Heart right ventricle (tissue), 16 donors: ENCODE measurements at regions not wholly inside any gene's neighbourhood (a gene's known extent, or its start where the extent isn't known, plus 50 kb on each side); places are given as distances from the start of the nearest gene placed in this dataset.

Experiments
- ATAC-seq, 8 donors: fragments of 200-7000 bp; cut with Tn5 transposase; one replicate each; pipeline ENCODE4 v1.9.1; 2020; ENCODE audit warnings: mild to moderate bottlenecking in 8 of 8, moderate library complexity in 8 of 8, moderate number of reproducible peaks in 1 of 8
- DNase-seq, 2 donors: peaks; one replicate each; pipeline ENCODE4 v3.0.0-alpha.2; 2020
- H3K27ac ChIP-seq, 10 donors: fragments of 200-600 bp; sonication (generic) in 2 of 10; one replicate each; pipeline versions ENCODE4 v1.5.0 to v1.8.0; 2020 to 2022; ENCODE audit warnings: mild to moderate bottlenecking in 3 of 10
- H3K27me3 ChIP-seq, 7 donors: fragments of 200-600 bp; one replicate each; pipeline ENCODE4 v1.8.0; 2021 to 2022; ENCODE audit warnings: mild to moderate bottlenecking in 2 of 7
- H3K36me3 ChIP-seq, 9 donors: fragments of 200-600 bp; sonication (generic) in 1 of 9; one replicate each; pipeline versions ENCODE4 v1.5.0 to v1.8.0; 2020 to 2022; ENCODE audit warnings: mild to moderate bottlenecking in 2 of 9
- H3K4me1 ChIP-seq, 9 donors: fragments of 200-600 bp; sonication (generic) in 1 of 9; one replicate each; pipeline versions ENCODE4 v1.5.0 to v1.8.0; 2020 to 2022; ENCODE audit warnings: mild to moderate bottlenecking in 4 of 9
- H3K4me3 ChIP-seq, 10 donors: fragments of 200-600 bp; sonication (generic) in 2 of 10; one replicate each; pipeline versions ENCODE4 v1.5.0 to v1.8.0; 2020 to 2022; ENCODE audit warnings: mild to moderate bottlenecking in 7 of 10, moderate library complexity in 2 of 10
- H3K9me3 ChIP-seq, 11 donors: fragments of 200-600 bp in 10 of 11; sonication (generic) in 2 of 11; one replicate each; pipeline versions ENCODE4 v1.5.0 to v1.8.0; 2013 to 2022; ENCODE audit warnings: mild to moderate bottlenecking in 2 of 11, control low read depth in 1 of 11, moderate library complexity in 1 of 11
- CTCF ChIP-seq, 9 donors: fragments of 200-600 bp; sonication (generic) in 2 of 9; IDR thresholded peaks; one replicate each; pipeline versions ENCODE4 v1.5.0 to v1.8.0; 2021 to 2022; ENCODE audit warnings: antibody characterized with exemption in 9 of 9, mild to moderate bottlenecking in 5 of 9, moderate library complexity in 1 of 9
- WGBS, 2 donors: extraction: QIAGEN DNeasy Blood & Tissue Kit; methylation state at CpG; one replicate each; pipeline ENCODE4 v1.1.7; 2013; ENCODE audit warnings: inconsistent platforms in 1 of 2; 5-methylcytosine and 5-hydroxymethylcytosine counted together
- intact Hi-C, 10 donors: fragments of 100-400 bp; cut with DNase I; formaldehyde crosslinking; loops; one replicate each; pipeline versions ENCODE4 v1.11.1 to v1.14.2; 2022
- donor health status: Arrhythmogenic right ventricular cardiomyopathy.
- donor health status: ischemic (EF 13 %, LVEDD 7.1; RV severe dilation, severe dysfunction).
- donor health status: healthy with polysubstance abuse.
- donor health status: DM: no; HTN: yes; CAD: no.
- donor health status: DM: no; HTN: no; CAD: no.
- donor health status: ischemic (EF 25% LVEDD 6.9; RV normal size, moderate dysfunction).
- donor health status: ischemic (EF 25% LVEDD 5.7; RV mildly dilated, moderate dysfunction).
- donor health status: healthy.
- donor health status: DM: yes; HTN: yes; CAD: no.
- donor health status: Ischemic cardiomyopathy.
- donor health status: ischemic (EF 35%, LVEDD 5.7; RV mildly dilated, moderate dysfunction).
- donor health status: nonischemic (EF 11% LVEDD 7.7; RV severe dilation, severe dysfunction).
- donor health status: DM: yes; HTN: yes; CAD: no.
- donor health status: PGD.
- donor health status: ischemic (EF 29% LVEDD 5.4; RV normal size, mild dysfunction).
- donor health status: nonischemic (EF 23%, LVEDD 6.1; RV moderate dilation, normal function).

DNA sequence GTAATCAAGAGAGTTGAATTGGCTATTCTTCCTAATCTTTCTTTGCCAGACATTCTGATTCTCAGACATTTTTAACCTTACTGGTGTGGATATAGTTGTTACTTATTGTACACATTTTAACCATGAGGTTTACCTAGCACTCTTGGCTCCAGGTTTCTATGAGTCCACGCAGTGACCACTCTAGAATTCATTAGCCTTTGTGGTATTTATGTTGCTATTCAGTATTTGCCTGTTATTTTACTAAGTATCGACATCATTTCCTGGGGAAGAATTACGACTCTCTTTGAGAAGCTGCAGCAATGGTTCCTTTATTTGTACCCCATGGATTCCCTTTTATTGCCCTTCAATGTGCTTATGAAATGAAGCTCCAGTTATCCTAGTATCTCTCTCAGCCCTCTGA lies 120.7 kb downstream of the RDH14 start:
- no peak overlapping the region for H3K27ac ChIP-seq
- 78 to 84% methylated on average over 3 of the region's 3 CpGs for WGBS, 2 donors

DNA sequence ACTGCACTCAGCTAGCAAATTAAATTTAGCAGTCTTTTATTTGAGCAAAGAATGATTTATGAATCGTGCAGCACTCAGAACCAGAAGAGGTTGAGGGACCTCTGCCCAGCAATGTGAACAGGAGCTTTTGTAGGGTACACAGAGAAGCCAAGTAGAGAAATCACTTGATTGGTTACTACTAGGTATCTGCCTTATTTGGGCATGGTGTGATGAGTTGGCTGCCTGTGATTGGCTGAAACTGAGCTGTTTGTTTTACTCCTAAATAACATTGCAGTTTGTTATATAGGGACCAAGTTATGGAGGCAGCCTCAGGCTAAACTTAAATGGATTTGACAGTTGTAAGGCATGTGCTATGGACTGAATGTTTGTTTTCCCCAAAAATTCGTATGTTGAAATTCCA lies 122.5 kb downstream of the RDH14 start:
- H3K27me3 ChIP-seq, result no peaks in the 10 kb centered on the region
- intact Hi-C loops, result loop anchor here in 8 of 10 donors (2.0 to 10.0 kb wide), 12 partner anchors 74 to 1427 kb away; partner anchors contain the start of gene OSR1 (in 2 of the 8)
- no peak overlapping the region for H3K4me3 ChIP-seq
- WGBS, 2 donors, result 84 to 92% methylated on average over 2 of the region's 2 CpGs
- no peak for DNase-seq
- no peak for TF ChIP-seq CTCF (IDR thresholded peaks at IDR 0.05)
- peaks cover 0 to 5% (median 0%) of the 10 kb centered on the region in 11 donors for H3K9me3 ChIP-seq
- peaks cover 0 to 13% (median 4%) of the 10 kb centered on the region in 9 donors for H3K4me1 ChIP-seq
- no peak overlapping the region for H3K27ac ChIP-seq
- no peak for ATAC-seq
- H3K36me3 ChIP-seq, result no peaks in the 10 kb centered on the region

More for the DNA sequence above, 120.7 kb downstream of the RDH14 start:
- intact Hi-C loops, result loop anchor here in 7 of 10 donors (5.0 to 10.0 kb wide), 11 partner anchors 73 to 1425 kb away; partner anchors contain the start of gene OSR1 (in 2 of the 7)
- no peak overlapping the region for H3K4me3 ChIP-seq
- DNase-seq (no peak), ATAC-seq (no peak)
- no peaks in the 10 kb centered on the region for H3K27me3 ChIP-seq
- no peaks in the 10 kb centered on the region for H3K36me3 ChIP-seq
- peaks cover 0 to 13% (median 4%) of the 10 kb centered on the region in 9 donors for H3K4me1 ChIP-seq
- H3K9me3 ChIP-seq, result peaks cover 0 to 5% (median 0%) of the 10 kb centered on the region in 11 donors
- no peak for TF ChIP-seq CTCF (IDR thresholded peaks at IDR 0.05)

DNA sequence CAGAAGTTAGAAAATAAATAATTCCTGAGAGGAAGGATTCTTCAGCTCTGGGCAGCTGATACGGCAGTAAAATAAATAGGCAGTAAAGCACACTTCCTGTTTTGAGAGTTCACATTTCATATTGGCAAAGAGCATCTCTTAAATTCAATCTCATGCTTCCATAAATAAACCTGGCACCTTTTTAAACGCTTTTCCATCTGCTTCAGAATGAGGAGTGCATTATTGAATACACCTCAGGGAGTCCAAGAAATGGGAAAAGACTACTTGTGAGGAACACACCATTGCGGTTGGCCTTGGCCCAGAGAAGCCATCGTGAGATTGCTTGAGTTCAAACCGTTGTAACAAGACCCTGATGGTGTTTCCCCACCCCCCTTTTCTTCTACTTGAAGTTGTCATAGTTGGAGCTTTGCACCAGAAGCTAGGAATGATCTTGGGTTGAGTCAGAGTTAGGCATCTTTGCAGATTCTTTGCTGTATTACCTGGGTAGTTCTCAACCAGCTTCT lies 123.9 kb downstream of the RDH14 start:
- peak overlapping the region in 1 of 10 donors; percentile 14 for H3K27ac ChIP-seq
- intact Hi-C loops, result loop anchor here in 8 of 10 donors (2.0 to 10.0 kb wide), 12 partner anchors 76 to 1428 kb away; partner anchors contain the start of gene OSR1 (in 2 of the 8)
- no peak overlapping the region for H3K4me3 ChIP-seq
- ATAC-seq, result peak in 1 of 8 donors; percentile 34
- 36 to 39% methylated on average over 5 of the region's 5 CpGs for WGBS, 2 donors
- H3K36me3 ChIP-seq, result no peaks in the 10 kb centered on the region
- H3K4me1 ChIP-seq, result peaks cover 0 to 13% (median 4%) of the 10 kb centered on the region in 9 donors
- H3K9me3 ChIP-seq, result peaks cover 0 to 5% (median 0%) of the 10 kb centered on the region in 11 donors
- no peak for TF ChIP-seq CTCF (IDR thresholded peaks at IDR 0.05)
- H3K27me3 ChIP-seq, result no peaks in the 10 kb centered on the region
- no peak for DNase-seq

GRCh38 chr2:18435426-18436037 lies 124.9 kb downstream of the RDH14 start:
- Histone ChIP-seq H3K36me3 (no peaks in the 10 kb centered on the region), H3K4me1 (peaks cover 0 to 13% (median 4%) of the 10 kb centered on the region in 9 donors), H3K27ac (no peak overlapping the region), H3K27me3 (no peaks in the 10 kb centered on the region), H3K9me3 (peaks cover 0 to 5% (median 0%) of the 10 kb centered on the region in 11 donors), H3K4me3 (no peak overlapping the region)
- peak; percentile 21 to 65 (median 59) for TF ChIP-seq CTCF (IDR thresholded peaks at IDR 0.05)
- intact Hi-C loops, result loop anchor here in 8 of 10 donors (2.0 to 10.0 kb wide), 12 partner anchors 77 to 1429 kb away; partner anchors contain the start of gene OSR1 (in 2 of the 8)
- WGBS, 2 donors, result 36 to 40% methylated on average over 2 of the region's 2 CpGs
- DNase-seq, result peak in 1 of 2 donors; percentile 35
- ATAC-seq, result peak in 3 of 8 donors; percentile 27 to 57 (median 49)
